K562 (cell line): ENCODE measurements at regions not wholly inside any gene's neighbourhood (a gene's known extent, or its start where the extent isn't known, plus 50 kb on each side); places are given as distances from the start of the nearest gene placed in this dataset.

Source experiments
- ATAC-seq: fragments of 200-7000 bp; cut with Tn5 transposase; 3 replicates; pipeline ENCODE4 v1.9.1; 2020; ENCODE audit warnings: moderate library complexity
- BruUV-seq: library from RNA; stranded (reverse); fragments of 400-500 nt; replicated peaks from 2 replicates; lab custom pipeline; 2021; lab: Mats Ljungman, UMichigan
- CTCF ChIA-PET: fragments of 300-600 bp; formaldehyde crosslinking; extraction: SDS; loops from one replicate; lab custom pipeline; 2021; ENCODE audit warnings: low intra/inter-chr PET ratio; lab: Yijun Ruan, JAX
- POLR2A ChIA-PET: fragments of 300-600, 350-650 bp; sonication (Branson Sonifier 250); formaldehyde crosslinking; extraction: SDS; loops from one replicate; lab custom pipeline; 2021; ENCODE audit warnings: antibody characterized with exemption, inconsistent platforms; lab: Yijun Ruan, JAX
- DNase-seq, 4 experiments: peaks; one replicate each; pipeline versions ENCODE4 v3.0.0 to v3.0.0-alpha.2; 2011 to 2018; ENCODE audit warnings: low spot score in 3 of 4, mixed read lengths in 3 of 4; ENCODE audit errors: extremely low read depth in 1 of 4
- FAIRE-seq: peaks from 2 replicates; lab custom pipeline; 2011; peaks lifted over from hg19 to GRCh38; lab: Jason Lieb, UNC
- H2AFZ ChIP-seq: 2 replicates; pipeline ENCODE4 v1.6.0; 2011; ENCODE audit warnings: low read depth, low read length, control low read depth, inconsistent platforms
- H3K27ac ChIP-seq: fragments of 200-600 bp; 3 replicates; pipeline ENCODE4 v1.8.0; 2011; ENCODE audit warnings: low read depth, mild to moderate bottlenecking, control low read depth, inconsistent platforms, low read length, moderate library complexity, mixed read lengths; ENCODE audit errors: extremely low read depth
- H3K27me3 ChIP-seq, 2 experiments: fragments of 300-600 bp in 1 of 2; 2 replicates in 1 of 2; 3 replicates in 1 of 2; pipeline versions ENCODE4 v1.6.0 to v1.8.0; 2011; ENCODE audit warnings: inconsistent platforms in 2 of 2, low read length in 2 of 2, mild to moderate bottlenecking in 1 of 2, mixed read lengths in 1 of 2, moderate library complexity in 1 of 2; ENCODE audit not compliant: control insufficient read depth in 2 of 2, insufficient read depth in 2 of 2
- H3K36me3 ChIP-seq: fragments of 300-600 bp; 3 replicates; pipeline ENCODE4 v1.8.0; 2011; ENCODE audit warnings: mild to moderate bottlenecking, low read length, inconsistent platforms; ENCODE audit not compliant: control insufficient read depth, insufficient read depth
- H3K4me1 ChIP-seq, 2 experiments: fragments of 200-600 bp in 1 of 2; replicated peaks in 1 of 2; 2 replicates in 1 of 2; 3 replicates in 1 of 2; pipeline versions ENCODE4 v1.5.1 to v1.8.0; 2011; ENCODE audit warnings: inconsistent platforms in 2 of 2, low read length in 2 of 2, mild to moderate bottlenecking in 1 of 2, mixed read lengths in 1 of 2, moderate library complexity in 1 of 2; ENCODE audit not compliant: control insufficient read depth in 2 of 2, insufficient read depth in 2 of 2
- H3K4me2 ChIP-seq: 2 replicates; pipeline ENCODE4 v1.6.1; 2011; ENCODE audit warnings: low read length, control low read depth, inconsistent platforms, mixed read lengths; ENCODE audit not compliant: insufficient read depth
- H3K4me3 ChIP-seq: fragments of 200-600 bp; sonication (generic), shearing (Covaris generic); 2 replicates; pipeline ENCODE4 v1.5.1; 2016; ENCODE audit warnings: control low read depth, inconsistent platforms
- H3K79me2 ChIP-seq: fragments of 200-600 bp; 3 replicates; pipeline ENCODE4 v1.8.0; 2011; ENCODE audit warnings: low read length, inconsistent platforms; ENCODE audit not compliant: control insufficient read depth, insufficient read depth
- H3K9ac ChIP-seq, 2 experiments: 2 replicates each; pipeline versions ENCODE4 v1.6.0 to v1.6.1; 2011; ENCODE audit warnings: low read depth in 2 of 2, low read length in 2 of 2, control low read depth in 1 of 2, inconsistent platforms in 1 of 2, mild to moderate bottlenecking in 1 of 2, mixed read lengths in 1 of 2; ENCODE audit not compliant: insufficient read depth in 1 of 2
- H3K9me1 ChIP-seq: one replicate; pipeline ENCODE4 v1.6.0; 2011; ENCODE audit warnings: inconsistent platforms, mild to moderate bottlenecking, low read length, moderate library complexity; ENCODE audit not compliant: control insufficient read depth, insufficient read depth
- H3K9me3 ChIP-seq: replicated peaks from 2 replicates; pipeline ENCODE4 v1.5.1; 2011; ENCODE audit warnings: low read depth, low read length, inconsistent platforms; ENCODE audit not compliant: control insufficient read depth, insufficient read depth
- H4K20me1 ChIP-seq: replicated peaks from 2 replicates; pipeline ENCODE4 v1.6.1; 2011; ENCODE audit warnings: low read length, inconsistent platforms, mixed read lengths; ENCODE audit not compliant: control insufficient read depth, insufficient read depth
- ARHGAP35 ChIP-seq: fragments of 450-650 bp; IDR thresholded peaks from 2 replicates; pipeline ENCODE4 v1.6.1; 2018; ENCODE audit not compliant: partially characterized antibody
- ARID3B ChIP-seq: fragments of 250-450 bp; sonication (Bioruptor Pico); IDR thresholded peaks from 2 replicates; pipeline ENCODE4 v1.4.0; 2020; ENCODE audit warnings: borderline replicate concordance
- ATF7 ChIP-seq: fragments of 450-650 bp; IDR thresholded peaks from 2 replicates; pipeline ENCODE4 v1.7.1; 2014; ENCODE audit warnings: mild to moderate bottlenecking, moderate library complexity
- CBFA2T2 ChIP-seq: fragments of 450-650 bp; conservative IDR thresholded peaks from 2 replicates; pipeline ENCODE4 v1.6.1; 2017; ENCODE audit warnings: mild to moderate bottlenecking
- EGR1 ChIP-seq: fragments of 450-650 bp; conservative IDR thresholded peaks from 2 replicates; pipeline ENCODE4 v1.6.1; 2017; ENCODE audit warnings: mild to moderate bottlenecking
- FOSL1 ChIP-seq: fragments of 200-800 bp; sonication (Bioruptor generic); conservative IDR thresholded peaks from 2 replicates; pipeline ENCODE4 v1.6.1; 2016; ENCODE audit warnings: missing genetic modification characterization, missing compliant biosample characterization
- KDM1A ChIP-seq, 2 experiments: fragments of 450-650 bp; IDR thresholded peaks; 2 replicates each; pipeline ENCODE4 v1.6.1; 2016; ENCODE audit warnings: mild to moderate bottlenecking in 2 of 2
- L3MBTL2 ChIP-seq: fragments of 450-650 bp; IDR thresholded peaks from 2 replicates; pipeline ENCODE4 v1.6.1; 2016; ENCODE audit warnings: mild to moderate bottlenecking, moderate library complexity
- MBD2 ChIP-seq: sonication (generic); IDR thresholded peaks from 2 replicates; pipeline ENCODE4 v1.6.1; 2016; ENCODE audit warnings: low read depth, borderline replicate concordance
- NFRKB ChIP-seq: fragments of 450-650 bp; IDR thresholded peaks from 2 replicates; pipeline ENCODE4 v1.6.1; 2016; ENCODE audit warnings: low read depth
- NR2C1 ChIP-seq, 2 experiments: fragments of 450-650 bp; IDR thresholded peaks; 2 replicates each; pipeline ENCODE4 v1.6.1; 2017; ENCODE audit warnings: mild to moderate bottlenecking in 2 of 2, antibody characterized with exemption in 1 of 2, inconsistent platforms in 1 of 2, missing compliant biosample characterization in 1 of 2, missing genetic modification characterization in 1 of 2
- PHB2 ChIP-seq: fragments of 450-650 bp; IDR thresholded peaks from 2 replicates; pipeline ENCODE4 v1.6.1; 2017; ENCODE audit warnings: low read depth
- POLR2AphosphoS5 ChIP-seq: IDR thresholded peaks from 2 replicates; pipeline ENCODE4 v1.6.1; 2011; ENCODE audit warnings: mild to moderate bottlenecking, low read depth, low read length, moderate library complexity; ENCODE audit not compliant: control insufficient read depth, insufficient read depth
- RAD21 ChIP-seq, 2 experiments: fragments of 250-450 bp in 1 of 2; fragments of 450-650 bp in 1 of 2; sonication (Bioruptor Pico) in 1 of 2; formaldehyde crosslinking in 1 of 2; IDR thresholded peaks in 1 of 2; conservative IDR thresholded peaks in 1 of 2; 2 replicates each; pipeline versions ENCODE4 v1.4.0 to v1.8.0; 2020 to 2022; ENCODE audit warnings: mild to moderate bottlenecking in 2 of 2, moderate library complexity in 1 of 2
- SOX6 ChIP-seq: fragments of 450-650 bp; IDR thresholded peaks from 2 replicates; pipeline ENCODE4 v1.6.1; 2014; ENCODE audit warnings: mild to moderate bottlenecking
- SRSF1 ChIP-seq: fragments of 200-400 bp; formaldehyde crosslinking; IDR thresholded peaks from 2 replicates; pipeline ENCODE4 v1.6.1; 2017; ENCODE audit warnings: mild to moderate bottlenecking, low read depth, low read length, moderate library complexity
- ZFP1 ChIP-seq: fragments of 450-650 bp; formaldehyde crosslinking; IDR thresholded peaks from 2 replicates; pipeline ENCODE4 v1.4.0; 2020; ENCODE audit warnings: mild to moderate bottlenecking, mixed read lengths
- ZNF316 ChIP-seq: fragments of 450-650 bp; IDR thresholded peaks from 2 replicates; pipeline ENCODE4 v1.6.1; 2016
- ZNF76 ChIP-seq: fragments of 250-450 bp; sonication (Bioruptor Pico); IDR thresholded peaks from 2 replicates; pipeline ENCODE4 v1.4.0; 2020; ENCODE audit warnings: mild to moderate bottlenecking, moderate library complexity, borderline replicate concordance
- WGBS: fragments of 100-300 bp; shearing (Covaris generic); methylation state at CpG from one replicate; pipeline ENCODE4 v1.1.6; 2016; ENCODE audit warnings: low coverage, mixed read lengths; ENCODE audit not compliant: insufficient coverage; ENCODE audit errors: missing lambda C conversion rate; 5-methylcytosine and 5-hydroxymethylcytosine counted together
- in situ Hi-C: fragments of 300-500 bp; cut with MboI; formaldehyde crosslinking; loops from 4 replicates; pipeline ENCODE4 v1.15.0; 2018; ENCODE audit warnings: inconsistent platforms, mixed read lengths
- intact Hi-C: fragments of 100-400 bp; cut with micrococcal nuclease; formaldehyde crosslinking; loops from 2 replicates; pipeline ENCODE4 v1.14.2; 2022
- TF ChIP-seq, protein P1 (sequence below): sonication (generic); formaldehyde crosslinking; IDR thresholded peaks from 2 replicates; pipeline ENCODE4 v1.8.0; 2022; ENCODE audit warnings: mild to moderate bottlenecking, missing genetic modification reagents

DNA sequence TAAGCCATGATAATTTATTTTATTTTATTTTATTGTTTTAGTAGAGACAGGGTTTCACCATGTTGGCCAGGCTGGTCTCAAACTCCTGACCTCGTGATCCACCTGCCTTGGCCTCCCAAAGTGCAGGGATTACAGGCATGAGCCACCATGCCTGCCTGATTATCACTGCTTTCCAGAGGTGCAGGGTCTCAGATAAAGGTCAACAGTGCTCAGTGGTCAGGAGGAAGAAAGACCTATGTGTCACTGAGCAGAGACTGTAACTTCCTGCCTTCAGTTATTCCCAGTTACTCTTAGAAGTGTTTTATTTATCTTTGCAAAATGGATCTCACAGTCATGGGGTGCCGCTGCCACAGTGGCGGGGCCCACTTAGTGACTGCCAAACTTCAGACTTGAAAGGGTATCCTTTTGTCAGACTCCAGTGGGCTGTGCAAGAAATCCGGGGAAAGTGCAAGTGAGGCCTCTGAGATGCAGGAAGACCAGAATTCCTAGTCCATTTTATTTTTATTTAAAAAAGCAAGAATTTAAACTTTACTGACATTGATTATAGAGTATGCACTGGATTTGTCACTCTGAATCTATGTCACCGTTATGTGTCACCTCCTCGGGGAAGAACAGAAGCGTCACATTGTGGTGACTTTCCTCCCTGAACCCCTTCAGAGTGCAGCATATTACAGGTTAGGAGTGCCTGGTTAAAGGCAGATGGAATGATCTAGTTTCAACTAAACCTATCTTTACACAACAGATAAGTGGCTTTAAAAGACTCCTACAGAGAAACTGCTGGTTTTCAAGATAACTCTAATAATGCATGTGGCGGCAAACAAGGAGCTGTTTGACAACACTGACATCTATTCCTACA is 59.1 kb upstream of the BICD1 start:
- no peaks in the 10 kb centered on the region for H3K27me3 ChIP-seq
- no peak overlapping the region for H3K4me3 ChIP-seq
- WGBS = under 1% methylated on average over 8 of the region's 8 CpGs
- in situ Hi-C loops (no loop called here), intact Hi-C loops (loop anchor here (1.0 to 5.0 kb wide), 6 partner anchors 16 to 388 kb away; partner anchors contain the start of genes ETFBKMT and RESF1)
- POLR2A ChIA-PET = interaction anchor here (0.6 to 1.0 kb wide), 4 partner anchors 21 to 411 kb away, joined by 3 to 5 read pairs (median 4); no protein-coding TSS in a partner anchor
- CTCF ChIA-PET = no interaction called here
- DNase-seq (peak; percentile 82 to 91 (median 84)), ATAC-seq (peak; percentile 93), FAIRE-seq (peak; percentile 94)
- H3K9me1 ChIP-seq = no peaks in the 10 kb centered on the region
- peaks cover 30% of the 10 kb centered on the region for H3K9me3 ChIP-seq
- no TSS peak for BruUV-seq
- H3K36me3 ChIP-seq = no peaks in the 10 kb centered on the region
- peaks cover 14 to 28% of the 10 kb centered on the region in 2 experiments for H3K4me1 ChIP-seq
- no peaks in the 10 kb centered on the region for H4K20me1 ChIP-seq
- no peaks in the 10 kb centered on the region for H3K79me2 ChIP-seq
- H3K27ac ChIP-seq = peak overlapping the region; percentile 93
- peak overlapping the region; percentile 70 for H3K4me2 ChIP-seq
- H2AFZ ChIP-seq = peak overlapping the region; percentile 72
- peak overlapping the region in 1 of 2 experiments; percentile 61; a peak in 2 of 4 replicates for H3K9ac ChIP-seq
- TF ChIP-seq ARID3B (CRISPR knock-in tag) (no peak), L3MBTL2 (peak; percentile 69), ATF7 (peak; percentile 75), SRSF1 (no peak), KDM1A (IDR thresholded peaks at IDR 0.05) (peak; percentile 96), FOSL1 (tag) (peak; percentile 80), POLR2AphosphoS5 (peak; percentile 90), NR2C1 (IDR thresholded peaks at IDR 0.05) (peak; percentile 38; the same call in 1 of the 2 replicates), NR2C1 (tag; IDR thresholded peaks at IDR 0.05) (peak; percentile 70), ARHGAP35 (no peak), PHB2 (peak; percentile 86), ZNF316 (no peak), ZNF76 (CRISPR knock-in tag) (no peak), RAD21 (CRISPR knock-in tag; conservative IDR thresholded peaks at IDR 0.05 in 1 of 2, IDR thresholded peaks at IDR 0.05 in 1 of 2) (peak; percentile 35 to 58), NFRKB (no peak), EGR1 (no peak; the same call in 1 of the 2 replicates), SOX6 (peak; percentile 94), CBFA2T2 (peak; percentile 97), MBD2 (peak; percentile 36; the same call in 1 of the 2 replicates), ZFP1 (CRISPR knock-in tag) (no peak)
- TF ChIP-seq, protein P1, sequence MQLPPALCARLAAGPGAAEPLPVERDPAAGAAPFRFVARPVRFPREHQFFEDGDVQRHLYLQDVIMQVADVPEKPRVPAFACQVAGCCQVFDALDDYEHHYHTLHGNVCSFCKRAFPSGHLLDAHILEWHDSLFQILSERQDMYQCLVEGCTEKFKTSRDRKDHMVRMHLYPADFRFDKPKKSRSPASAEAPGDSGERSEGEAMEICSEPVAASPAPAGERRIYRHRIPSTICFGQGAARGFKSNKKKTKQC (CRISPR knock-in tag) = no peak
